Left lung (tissue), 4 donors: ENCODE measurements at regions not wholly inside any gene's neighbourhood (a gene's known extent, or its start where the extent isn't known, plus 50 kb on each side); places are given as distances from the start of the nearest gene placed in this dataset.
A peak's percentile ranks its signal among the peaks of the same experiment; 100 is the strongest.

Experiments
- ATAC-seq: fragments of 200-7000 bp; cut with Tn5 transposase; one replicate; pipeline ENCODE4 v1.9.1; 2020; ENCODE audit warnings: moderate library complexity
- DNase-seq, 4 donors: peaks; one replicate each; pipeline ENCODE4 v3.0.0-alpha.2; 2013 to 2020
- H3K27ac ChIP-seq, 2 donors: fragments of 200-600 bp; sonication (generic) in 1 of 2; one replicate each; pipeline versions ENCODE4 v1.5.0 to v1.8.0; 2020 to 2021
- H3K27me3 ChIP-seq, 2 donors: fragments of 200-600 bp; sonication (generic) in 1 of 2; one replicate each; pipeline versions ENCODE4 v1.5.0 to v1.8.0; 2020 to 2021
- H3K36me3 ChIP-seq, 2 donors: fragments of 200-600 bp; sonication (generic) in 1 of 2; one replicate each; pipeline versions ENCODE4 v1.5.0 to v1.8.0; 2020 to 2021
- H3K4me1 ChIP-seq, 2 donors: fragments of 200-600 bp; one replicate each; pipeline ENCODE4 v1.8.0; 2021
- H3K4me3 ChIP-seq, 2 donors: fragments of 200-600 bp; sonication (generic) in 1 of 2; one replicate each; pipeline versions ENCODE4 v1.5.0 to v1.8.0; 2020 to 2021; ENCODE audit warnings: mild to moderate bottlenecking in 1 of 2
- H3K9me3 ChIP-seq, 2 donors: fragments of 200-600 bp; sonication (generic) in 1 of 2; one replicate each; pipeline versions ENCODE4 v1.5.0 to v1.8.0; 2020 to 2021
- intact Hi-C, 2 donors: fragments of 100-400 bp; cut with DNase I; formaldehyde crosslinking; loops; one replicate each; pipeline versions ENCODE4 v1.11.2 to v1.14.2; 2022
- TF ChIP-seq, protein P1 (sequence below), 2 donors: fragments of 200-600 bp; sonication (generic) in 1 of 2; IDR thresholded peaks; one replicate each; pipeline versions ENCODE4 v1.5.0 to v1.8.0; 2021; ENCODE audit warnings: antibody characterized with exemption in 2 of 2
- donor health status: DM: no; HTN: yes; CAD: no.
- donor health status: DM: no; HTN: no; CAD: no.

DNA sequence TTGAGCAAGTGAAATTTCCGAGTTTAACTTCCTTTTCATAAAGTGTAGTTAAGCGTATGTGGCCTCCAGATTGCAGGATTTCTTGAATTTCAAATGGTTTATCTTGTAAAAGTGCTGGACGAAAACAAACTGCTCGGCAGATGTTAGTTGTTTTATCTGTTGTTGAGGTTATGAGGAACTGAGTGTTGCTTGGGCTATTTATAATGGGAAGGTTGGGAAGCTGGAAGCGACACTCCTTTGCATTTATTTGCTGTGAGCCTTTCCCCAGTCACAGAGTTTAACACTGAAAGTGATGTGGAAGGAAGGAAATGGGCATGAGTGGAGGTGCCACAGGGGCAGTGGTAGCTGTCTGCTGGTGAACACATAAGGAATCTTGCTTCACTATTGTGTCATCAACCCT is 284.9 kb downstream of the PCDH7 start:
- no peaks in the 10 kb centered on the region for H3K4me1 ChIP-seq
- no peak overlapping the region for H3K27ac ChIP-seq
- H3K4me3 ChIP-seq, result no peak overlapping the region
- DNase-seq, result no peak
- H3K27me3 ChIP-seq, result no peaks in the 10 kb centered on the region
- intact Hi-C loops, result no loop called here
- no peak for ATAC-seq
- no peaks in the 10 kb centered on the region for H3K36me3 ChIP-seq
- no peaks in the 10 kb centered on the region for H3K9me3 ChIP-seq
- TF ChIP-seq, protein P1, sequence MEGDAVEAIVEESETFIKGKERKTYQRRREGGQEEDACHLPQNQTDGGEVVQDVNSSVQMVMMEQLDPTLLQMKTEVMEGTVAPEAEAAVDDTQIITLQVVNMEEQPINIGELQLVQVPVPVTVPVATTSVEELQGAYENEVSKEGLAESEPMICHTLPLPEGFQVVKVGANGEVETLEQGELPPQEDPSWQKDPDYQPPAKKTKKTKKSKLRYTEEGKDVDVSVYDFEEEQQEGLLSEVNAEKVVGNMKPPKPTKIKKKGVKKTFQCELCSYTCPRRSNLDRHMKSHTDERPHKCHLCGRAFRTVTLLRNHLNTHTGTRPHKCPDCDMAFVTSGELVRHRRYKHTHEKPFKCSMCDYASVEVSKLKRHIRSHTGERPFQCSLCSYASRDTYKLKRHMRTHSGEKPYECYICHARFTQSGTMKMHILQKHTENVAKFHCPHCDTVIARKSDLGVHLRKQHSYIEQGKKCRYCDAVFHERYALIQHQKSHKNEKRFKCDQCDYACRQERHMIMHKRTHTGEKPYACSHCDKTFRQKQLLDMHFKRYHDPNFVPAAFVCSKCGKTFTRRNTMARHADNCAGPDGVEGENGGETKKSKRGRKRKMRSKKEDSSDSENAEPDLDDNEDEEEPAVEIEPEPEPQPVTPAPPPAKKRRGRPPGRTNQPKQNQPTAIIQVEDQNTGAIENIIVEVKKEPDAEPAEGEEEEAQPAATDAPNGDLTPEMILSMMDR (IDR thresholded peaks at IDR 0.05), result no peak

DNA sequence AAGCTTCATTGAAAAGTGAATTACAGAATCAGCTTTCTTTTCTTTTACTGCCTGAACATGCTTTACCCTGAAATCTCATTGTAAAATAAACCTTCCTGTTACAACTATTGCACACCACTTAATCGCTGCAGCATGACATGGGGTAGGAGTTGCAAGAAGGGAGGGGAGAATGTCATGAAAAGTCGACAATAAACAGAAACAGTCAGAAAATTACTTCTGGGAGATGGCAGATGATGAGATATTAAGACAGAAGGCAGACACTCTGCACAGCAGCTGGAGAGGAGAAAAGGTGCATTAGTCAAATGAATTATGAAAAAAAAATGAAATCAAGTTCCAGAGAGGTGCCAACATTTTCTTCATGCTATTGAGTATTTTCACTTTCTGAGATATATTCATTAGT is 287.7 kb downstream of the PCDH7 start:
- Histone ChIP-seq H3K36me3 (no peaks in the 10 kb centered on the region), H3K9me3 (no peaks in the 10 kb centered on the region), H3K27me3 (no peaks in the 10 kb centered on the region), H3K4me3 (no peak overlapping the region), H3K27ac (no peak overlapping the region), H3K4me1 (no peaks in the 10 kb centered on the region)
- TF ChIP-seq, protein P1 (IDR thresholded peaks at IDR 0.05), result no peak
- ATAC-seq, result no peak
- no peak for DNase-seq
- intact Hi-C loops, result no loop called here

DNA sequence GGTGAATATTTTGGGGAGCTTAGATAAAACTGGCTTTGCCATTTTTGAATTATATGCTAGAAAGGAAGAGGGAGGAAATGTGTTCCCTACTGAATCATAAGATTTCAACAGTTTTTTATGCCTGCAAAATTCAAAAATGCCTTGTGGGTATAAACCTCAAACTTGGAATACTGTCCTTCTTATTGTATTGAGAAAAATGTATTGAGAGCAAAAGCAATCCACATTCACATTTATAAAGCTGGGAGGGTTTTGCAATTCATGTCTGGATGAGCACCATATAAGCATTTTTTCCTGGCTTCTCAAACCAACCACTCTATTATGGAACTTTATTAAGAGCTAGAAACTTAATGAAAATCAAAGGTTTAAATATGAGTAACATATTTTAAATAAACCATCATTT is 289.8 kb downstream of the PCDH7 start:
- TF ChIP-seq, protein P1 (IDR thresholded peaks at IDR 0.05), result no peak
- no peak overlapping the region for H3K27ac ChIP-seq

DNA sequence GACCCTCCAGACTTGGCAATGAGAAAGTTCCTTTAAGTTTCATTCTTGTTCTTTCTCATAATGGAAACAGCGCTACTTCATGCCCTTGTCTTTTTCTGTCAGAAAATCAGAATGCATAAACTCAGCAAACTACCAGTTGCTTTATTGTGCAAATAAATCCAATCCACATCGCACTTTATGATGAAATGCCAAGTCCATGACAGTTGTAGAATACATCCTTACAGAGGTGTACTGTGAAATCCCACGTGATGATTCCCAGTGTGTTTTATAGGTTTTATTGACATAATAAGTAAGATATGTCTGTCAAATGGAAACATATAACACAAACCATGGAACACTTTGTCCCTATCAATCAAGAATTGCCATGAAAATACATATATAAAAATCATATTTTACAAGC is 295.0 kb downstream of the PCDH7 start:
- no peaks in the 10 kb centered on the region for H3K27me3 ChIP-seq
- H3K36me3 ChIP-seq, result no peaks in the 10 kb centered on the region
- ATAC-seq (no peak), DNase-seq (no peak)
- intact Hi-C loops, result no loop called here
- no peaks in the 10 kb centered on the region for H3K4me1 ChIP-seq
- no peaks in the 10 kb centered on the region for H3K9me3 ChIP-seq
- no peak overlapping the region for H3K27ac ChIP-seq
- TF ChIP-seq, protein P1 (IDR thresholded peaks at IDR 0.05), result no peak
- H3K4me3 ChIP-seq, result no peak overlapping the region

More for the DNA sequence above, 289.8 kb downstream of the PCDH7 start:
- H3K4me3 ChIP-seq, result no peak overlapping the region
- no peaks in the 10 kb centered on the region for H3K27me3 ChIP-seq
- no peaks in the 10 kb centered on the region for H3K36me3 ChIP-seq
- no peaks in the 10 kb centered on the region for H3K9me3 ChIP-seq
- intact Hi-C loops, result no loop called here
- DNase-seq (no peak), ATAC-seq (no peak)
- H3K4me1 ChIP-seq, result no peaks in the 10 kb centered on the region

DNA sequence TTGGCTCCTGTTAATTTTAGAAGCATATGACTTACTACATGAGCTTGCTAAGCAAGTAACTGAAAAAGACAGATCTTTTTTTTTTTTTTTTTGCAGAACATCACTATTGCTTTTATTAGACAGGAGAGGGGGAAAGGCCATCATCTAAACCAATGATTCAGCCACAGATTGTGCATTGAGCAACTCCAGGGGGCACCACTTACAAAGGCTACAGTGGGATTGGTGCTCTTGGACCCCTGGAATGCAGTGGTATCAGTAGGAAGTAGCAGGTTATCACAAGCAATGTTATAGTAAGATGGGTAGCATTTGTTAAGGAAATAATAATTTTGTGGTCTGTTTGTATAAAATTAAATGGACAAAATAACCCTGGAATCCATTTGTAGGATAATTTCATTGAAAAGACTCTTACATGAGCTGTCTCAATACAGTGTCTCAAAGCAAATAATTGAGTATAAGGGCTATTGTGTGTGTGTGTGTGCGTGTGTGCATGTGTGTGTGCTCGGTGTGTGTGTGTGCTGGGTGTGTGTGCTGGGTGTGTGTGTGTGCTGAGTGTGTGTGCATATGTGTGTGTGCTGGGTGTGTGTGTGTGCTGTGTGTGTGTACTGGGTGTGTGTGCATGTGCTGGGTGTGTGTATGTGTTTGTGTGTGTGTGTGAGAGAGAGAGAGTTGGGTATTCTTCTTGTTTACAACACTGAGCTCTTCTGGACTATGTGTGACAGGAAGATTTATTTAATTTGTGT is 296.3 kb downstream of the PCDH7 start:
- Histone ChIP-seq H3K4me3 (no peak overlapping the region), H3K4me1 (no peaks in the 10 kb centered on the region), H3K27ac (no peak overlapping the region), H3K9me3 (no peaks in the 10 kb centered on the region), H3K27me3 (no peaks in the 10 kb centered on the region), H3K36me3 (no peaks in the 10 kb centered on the region)
- TF ChIP-seq, protein P1 (IDR thresholded peaks at IDR 0.05), result no peak
- intact Hi-C loops, result no loop called here
- DNase-seq (peak in 1 of 4 donors; percentile 24), ATAC-seq (no peak)
